Endothelial cell of umbilical vein (primary cell): ENCODE measurements at regions not wholly inside any gene's neighbourhood (a gene's known extent, or its start where the extent isn't known, plus 50 kb on each side); places are given as distances from the start of the nearest gene placed in this dataset.
A peak's percentile ranks its signal among the peaks of the same experiment; 100 is the strongest.

Source experiments
- BruUV-seq: library from RNA; stranded (reverse); fragments of 400-500 nt; replicated peaks from 2 replicates; lab custom pipeline; 2021; lab: Mats Ljungman, UMichigan
- CTCF ChIA-PET: fragments of 300-600, 350-600 bp; sonication (Branson Sonifier 250); formaldehyde crosslinking; loops from one replicate; lab custom pipeline; 2021; ENCODE audit warnings: antibody characterized with exemption, inconsistent platforms; lab: Charles Lee
- POLR2A ChIA-PET: fragments of 300-600, 350-600 bp; sonication (Branson Sonifier 250); formaldehyde crosslinking; loops from one replicate; lab custom pipeline; 2021; ENCODE audit warnings: antibody characterized with exemption, inconsistent platforms; lab: Charles Lee
- DNase-seq: peaks from one replicate; pipeline ENCODE4 v3.0.0-alpha.2; 2011; ENCODE audit warnings: low read depth, low spot score
- FAIRE-seq: peaks from 2 replicates; lab custom pipeline; 2011; peaks lifted over from hg19 to GRCh38; lab: Jason Lieb, UNC
- H2AFZ ChIP-seq: 2 replicates; pipeline ENCODE4 v1.6.0; 2012; ENCODE audit warnings: low read depth, low read length, control low read depth, inconsistent platforms
- H3K27ac ChIP-seq: 2 replicates; pipeline ENCODE4 v1.5.1; 2011; ENCODE audit warnings: low read depth, mild to moderate bottlenecking, control low read depth, low read length, moderate library complexity; ENCODE audit not compliant: insufficient read depth
- H3K27me3 ChIP-seq, 2 experiments: 2 replicates each; pipeline versions ENCODE4 v1.6.0 to v1.6.1; 2011; ENCODE audit warnings: low read length in 2 of 2, mixed read lengths in 1 of 2; ENCODE audit not compliant: control insufficient read depth in 2 of 2, insufficient read depth in 2 of 2
- H3K36me3 ChIP-seq, 2 experiments: 2 replicates in 1 of 2; 3 replicates in 1 of 2; pipeline ENCODE4 v1.5.1; 2011; ENCODE audit warnings: low read length in 2 of 2, mild to moderate bottlenecking in 1 of 2, moderate library complexity in 1 of 2; ENCODE audit not compliant: control insufficient read depth in 2 of 2, insufficient read depth in 2 of 2; ENCODE audit errors: extremely low read depth in 1 of 2
- H3K4me1 ChIP-seq: 3 replicates; pipeline ENCODE4 v1.5.1; 2011; ENCODE audit warnings: mild to moderate bottlenecking, low read length; ENCODE audit not compliant: control insufficient read depth, insufficient read depth; ENCODE audit errors: extremely low read depth
- H3K4me2 ChIP-seq: 2 replicates; pipeline ENCODE4 v1.6.1; 2011; ENCODE audit warnings: low read length, control low read depth, mixed read lengths; ENCODE audit not compliant: insufficient read depth
- H3K4me3 ChIP-seq, 3 experiments: fragments of 200-600 bp in 1 of 3; sonication (generic), shearing (Covaris generic) in 1 of 3; replicated peaks in 1 of 3; 2 replicates each; pipeline ENCODE4 v1.5.1; 2011 to 2016; ENCODE audit warnings: control low read depth in 3 of 3, low read length in 3 of 3, mild to moderate bottlenecking in 2 of 3, inconsistent platforms in 1 of 3, low read depth in 1 of 3, moderate library complexity in 1 of 3; ENCODE audit not compliant: insufficient read depth in 1 of 3
- H3K79me2 ChIP-seq: 2 replicates; pipeline ENCODE4 v1.6.0; 2012; ENCODE audit warnings: low read length, inconsistent platforms; ENCODE audit not compliant: control insufficient read depth, insufficient read depth
- H3K9ac ChIP-seq: replicated peaks from 2 replicates; pipeline ENCODE3; 2011; ENCODE audit warnings: low read length, control low read depth; ENCODE audit not compliant: insufficient read depth; ENCODE audit errors: extremely low read depth
- H3K9me1 ChIP-seq: replicated peaks from 3 replicates; pipeline ENCODE4 v1.6.0; 2011; ENCODE audit warnings: mild to moderate bottlenecking, low read length; ENCODE audit not compliant: control insufficient read depth, insufficient read depth; ENCODE audit errors: extremely low read depth
- H3K9me3 ChIP-seq: replicated peaks from 2 replicates; pipeline ENCODE4 v1.5.1; 2012; ENCODE audit warnings: low read length, inconsistent platforms; ENCODE audit not compliant: control insufficient read depth, insufficient read depth
- H4K20me1 ChIP-seq: replicated peaks from 2 replicates; pipeline ENCODE3; 2011; ENCODE audit warnings: mild to moderate bottlenecking, low read length; ENCODE audit not compliant: control insufficient read depth, insufficient read depth; ENCODE audit errors: extremely low read depth
- FOS ChIP-seq: IDR thresholded peaks from 2 replicates; pipeline ENCODE4 v1.6.1; 2011; ENCODE audit warnings: mild to moderate bottlenecking, low read length, moderate library complexity, borderline replicate concordance; ENCODE audit not compliant: insufficient read depth
- JUN ChIP-seq: IDR thresholded peaks from 2 replicates; pipeline ENCODE4 v1.6.1; 2011; ENCODE audit warnings: borderline replicate concordance, low read depth; ENCODE audit not compliant: insufficient read length, insufficient read depth
- dilution Hi-C: fragments of 300-500 bp; cut with MboI; formaldehyde crosslinking; loops from one replicate; pipeline ENCODE4 v1.15.0; 2019; ENCODE audit warnings: low sequenced_read_pairs; ENCODE audit not compliant: extremely low pct_ligation_motif_present
- intact Hi-C: fragments of 100-400 bp; cut with micrococcal nuclease; formaldehyde crosslinking; loops from one replicate; pipeline ENCODE4 v1.10.0; 2022
- TF ChIP-seq, protein P1 (sequence below), 2 donors: IDR thresholded peaks; 1 replicate in 1 of 2; 2 replicates in 1 of 2; pipeline ENCODE4 v1.5.1; 2011; ENCODE audit warnings: low read length in 2 of 2, mild to moderate bottlenecking in 2 of 2, moderate library complexity in 2 of 2, control low read depth in 1 of 2, inconsistent platforms in 1 of 2, low read depth in 1 of 2; ENCODE audit not compliant: insufficient read depth in 1 of 2; ENCODE audit errors: extremely low read depth in 1 of 2
- TF ChIP-seq, protein P2 (sequence below): IDR thresholded peaks from 2 replicates; pipeline ENCODE4 v1.6.1; 2011; ENCODE audit not compliant: insufficient read depth, insufficient read length

DNA sequence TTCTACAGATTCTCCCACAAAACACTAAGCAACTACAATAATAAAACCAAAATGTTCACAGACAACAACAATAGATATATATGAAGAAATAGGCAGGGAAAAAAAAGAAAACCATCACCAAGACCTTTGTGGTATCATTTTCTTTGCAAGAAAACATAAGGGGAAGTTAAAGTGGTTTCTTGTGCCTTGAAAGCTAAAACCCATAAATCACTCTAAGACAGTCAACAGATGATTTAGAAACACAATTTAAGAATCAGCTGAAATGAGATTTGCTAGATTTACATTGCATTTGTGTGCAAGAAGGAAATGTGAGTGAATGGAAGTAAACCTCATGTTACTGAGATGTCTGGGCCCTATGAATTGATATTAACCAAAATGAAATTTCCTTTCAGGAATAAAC lies 1265.4 kb upstream of the GJE1 start:
- no peak for TF ChIP-seq JUN
- Histone ChIP-seq H3K36me3 (no peaks in the 10 kb centered on the region), H3K4me3 (no peak overlapping the region), H3K4me1 (no peaks in the 10 kb centered on the region), H3K9me1 (no peaks in the 10 kb centered on the region), H3K27me3 (no peaks in the 10 kb centered on the region), H3K79me2 (no peaks in the 10 kb centered on the region), H4K20me1 (no peaks in the 10 kb centered on the region), H3K9me3 (no peaks in the 10 kb centered on the region), H2AFZ (no peak overlapping the region), H3K27ac (no peak overlapping the region), H3K9ac (no peak overlapping the region), H3K4me2 (no peak overlapping the region)
- BruUV-seq, result no TSS peak
- DNase-seq, result no peak
- dilution Hi-C loops (no loop called here), intact Hi-C loops (no loop called here)
- no peak for FAIRE-seq
- POLR2A ChIA-PET, result no interaction called here
- CTCF ChIA-PET, result no interaction called here

DNA sequence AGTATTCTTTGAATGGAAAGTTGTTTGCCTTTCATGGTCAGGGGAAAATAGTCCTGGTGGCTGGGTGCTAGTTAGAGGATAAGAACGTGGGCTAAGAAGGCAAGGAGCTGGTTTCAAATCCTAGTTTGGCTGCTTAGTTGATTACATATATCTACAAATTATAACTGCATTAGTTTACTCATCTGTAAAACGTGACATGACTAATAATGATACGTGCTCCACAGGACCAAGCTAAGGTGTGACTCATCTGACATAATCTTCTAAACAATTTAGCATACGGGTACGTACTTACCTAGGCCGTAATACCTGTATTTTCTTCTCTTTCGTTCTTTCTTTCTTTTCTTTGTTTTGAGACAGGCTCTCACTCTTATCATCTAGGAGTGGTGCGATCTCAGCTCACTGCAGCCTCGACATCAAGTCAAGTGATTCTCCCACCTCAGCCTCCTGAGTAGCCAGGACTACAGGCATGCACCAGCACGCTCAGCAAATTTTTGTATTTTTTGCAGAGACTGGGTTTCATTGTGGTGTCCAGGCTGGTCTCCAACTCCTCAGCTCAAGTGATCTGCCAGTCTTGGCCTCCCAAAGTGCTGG lies 1274.2 kb upstream of the GJE1 start:
- intact Hi-C loops, result loop anchor here (10.0 kb wide), 1 partner anchor 884 kb away; no protein-coding TSS in a partner anchor
- no peaks in the 10 kb centered on the region for H3K79me2 ChIP-seq
- BruUV-seq, result no TSS peak
- no peak overlapping the region for H3K4me2 ChIP-seq
- H4K20me1 ChIP-seq, result no peaks in the 10 kb centered on the region
- dilution Hi-C loops, result no loop called here
- no peak for FAIRE-seq
- no peaks in the 10 kb centered on the region for H3K36me3 ChIP-seq
- peaks cover 26% of the 10 kb centered on the region for H3K4me1 ChIP-seq
- TF ChIP-seq, protein P1, sequence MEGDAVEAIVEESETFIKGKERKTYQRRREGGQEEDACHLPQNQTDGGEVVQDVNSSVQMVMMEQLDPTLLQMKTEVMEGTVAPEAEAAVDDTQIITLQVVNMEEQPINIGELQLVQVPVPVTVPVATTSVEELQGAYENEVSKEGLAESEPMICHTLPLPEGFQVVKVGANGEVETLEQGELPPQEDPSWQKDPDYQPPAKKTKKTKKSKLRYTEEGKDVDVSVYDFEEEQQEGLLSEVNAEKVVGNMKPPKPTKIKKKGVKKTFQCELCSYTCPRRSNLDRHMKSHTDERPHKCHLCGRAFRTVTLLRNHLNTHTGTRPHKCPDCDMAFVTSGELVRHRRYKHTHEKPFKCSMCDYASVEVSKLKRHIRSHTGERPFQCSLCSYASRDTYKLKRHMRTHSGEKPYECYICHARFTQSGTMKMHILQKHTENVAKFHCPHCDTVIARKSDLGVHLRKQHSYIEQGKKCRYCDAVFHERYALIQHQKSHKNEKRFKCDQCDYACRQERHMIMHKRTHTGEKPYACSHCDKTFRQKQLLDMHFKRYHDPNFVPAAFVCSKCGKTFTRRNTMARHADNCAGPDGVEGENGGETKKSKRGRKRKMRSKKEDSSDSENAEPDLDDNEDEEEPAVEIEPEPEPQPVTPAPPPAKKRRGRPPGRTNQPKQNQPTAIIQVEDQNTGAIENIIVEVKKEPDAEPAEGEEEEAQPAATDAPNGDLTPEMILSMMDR (IDR thresholded peaks at IDR 0.05; ENCODE audit: extremely low read depth in 1 of 2, insufficient read depth in 1 of 2, low read depth in 1 of 2, low read length in 2 of 2), result no peak
- TF ChIP-seq FOS, result peak; percentile 51
- TF ChIP-seq, protein P2, sequence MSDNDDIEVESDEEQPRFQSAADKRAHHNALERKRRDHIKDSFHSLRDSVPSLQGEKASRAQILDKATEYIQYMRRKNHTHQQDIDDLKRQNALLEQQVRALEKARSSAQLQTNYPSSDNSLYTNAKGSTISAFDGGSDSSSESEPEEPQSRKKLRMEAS, result no peak
- TF ChIP-seq JUN, result no peak
- POLR2A ChIA-PET, result no interaction called here
- H3K9ac ChIP-seq, result no peak overlapping the region
- peak overlapping the region; percentile 65 for H3K27ac ChIP-seq
- peak overlapping the region; percentile 48 for H2AFZ ChIP-seq
- DNase-seq, result peak; percentile 32
- no peaks in the 10 kb centered on the region for H3K27me3 ChIP-seq
- CTCF ChIA-PET, result interaction anchor here (0.8 to 1.4 kb wide), 7 partner anchors 10 to 817 kb away, joined by 3 to 5 read pairs (median 3); no protein-coding TSS in a partner anchor
- H3K9me1 ChIP-seq, result no peaks in the 10 kb centered on the region
- H3K9me3 ChIP-seq, result no peaks in the 10 kb centered on the region
- no peak overlapping the region for H3K4me3 ChIP-seq
